ENCODE measurements at regions not wholly inside any gene's neighbourhood (a gene's known extent, or its start where the extent isn't known, plus 50 kb on each side); places are given as distances from the start of the nearest gene placed in this dataset.

- TF ChIP-seq CTCF (IDR thresholded peaks at IDR 0.05) (no peak), POLR2A (IDR thresholded peaks at IDR 0.05) (no peak)
Measured at GRCh38 chr1:31510853-31511789, 65.2 kb upstream of the TINAGL1 start.

Data from esophagus squamous epithelium (tissue), 4 donors.